ENCODE measurements at regions not wholly inside any gene's neighbourhood (a gene's known extent, or its start where the extent isn't known, plus 50 kb on each side); places are given as distances from the start of the nearest gene placed in this dataset.

GRCh38 chr6:105804000-105804399, 282.1 kb upstream of the PRDM1 start:
- Histone ChIP-seq H3K27ac (no peak overlapping the region), H3K27me3 (no peaks in the 10 kb centered on the region), H3K4me3 (no peak overlapping the region), H3K4me1 (peaks cover 0 to 9% (median 0%) of the 10 kb centered on the region in 4 donors), H3K36me3 (no peaks in the 10 kb centered on the region), H3K9me3 (peaks cover 0 to 3% (median 0%) of the 10 kb centered on the region in 4 donors)
- DNase-seq (ENCODE audit: low spot score in 2 of 2), result no peak
- TF ChIP-seq POLR2A (IDR thresholded peaks at IDR 0.05) (no peak), CTCF (IDR thresholded peaks at IDR 0.05) (no peak), EP300 (IDR thresholded peaks at IDR 0.05) (no peak)
- 63 to 82% methylated on average over 1 of the region's 1 CpG for WGBS, 2 donors

GRCh38 chr6:105803442-105803841, 282.7 kb upstream of the PRDM1 start:
- Histone ChIP-seq H3K9me3 (peaks cover 0 to 3% (median 0%) of the 10 kb centered on the region in 4 donors), H3K4me3 (no peak overlapping the region), H3K4me1 (peaks cover 0 to 14% (median 2%) of the 10 kb centered on the region in 4 donors), H3K36me3 (no peaks in the 10 kb centered on the region), H3K27me3 (no peaks in the 10 kb centered on the region), H3K27ac (no peak overlapping the region)
- 85 to 88% methylated on average over 2 of the region's 2 CpGs for WGBS, 2 donors
- TF ChIP-seq POLR2A (IDR thresholded peaks at IDR 0.05), result no peak
- no peak for TF ChIP-seq CTCF (IDR thresholded peaks at IDR 0.05)
- no peak for TF ChIP-seq EP300 (IDR thresholded peaks at IDR 0.05)
- no peak for DNase-seq (ENCODE audit: low spot score in 2 of 2)

GRCh38 chr6:105802703-105803102, 283.4 kb upstream of the PRDM1 start:
- H3K27ac ChIP-seq, result no peak overlapping the region
- DNase-seq (ENCODE audit: low spot score in 2 of 2), result no peak
- no peaks in the 10 kb centered on the region for H3K36me3 ChIP-seq
- WGBS, 2 donors, result 86 to 89% methylated on average over 3 of the region's 3 CpGs
- TF ChIP-seq EP300 (IDR thresholded peaks at IDR 0.05) (no peak), POLR2A (IDR thresholded peaks at IDR 0.05) (no peak), CTCF (IDR thresholded peaks at IDR 0.05) (no peak)
- H3K4me3 ChIP-seq, result no peak overlapping the region
- H3K4me1 ChIP-seq, result peaks cover 0 to 22% (median 5%) of the 10 kb centered on the region in 4 donors
- peaks cover 0 to 3% (median 0%) of the 10 kb centered on the region in 4 donors for H3K9me3 ChIP-seq
- H3K27me3 ChIP-seq, result no peaks in the 10 kb centered on the region

- WGBS, 2 donors, result 85 to 89% methylated on average over 2 of the region's 2 CpGs
Measured at GRCh38 chr6:105800871-105801270, 285.3 kb upstream of the PRDM1 start.

GRCh38 chr6:105800398-105800797, 285.7 kb upstream of the PRDM1 start:
- no peak for TF ChIP-seq EP300 (IDR thresholded peaks at IDR 0.05)
- no peak for TF ChIP-seq CTCF (IDR thresholded peaks at IDR 0.05)
- no peak for TF ChIP-seq POLR2A (IDR thresholded peaks at IDR 0.05)
- WGBS, 2 donors, result 91 to 94% methylated on average over 2 of the region's 2 CpGs
- no peak overlapping the region for H3K4me3 ChIP-seq

More at GRCh38 chr6:105800871-105801270, 285.3 kb upstream of the PRDM1 start:
- Histone ChIP-seq H3K27me3 (no peaks in the 10 kb centered on the region), H3K36me3 (no peaks in the 10 kb centered on the region), H3K4me1 (peaks cover 0 to 24% (median 6%) of the 10 kb centered on the region in 4 donors), H3K9me3 (peaks cover 0 to 3% (median 0%) of the 10 kb centered on the region in 4 donors), H3K4me3 (no peak overlapping the region), H3K27ac (no peak overlapping the region)
- no peak for TF ChIP-seq CTCF (IDR thresholded peaks at IDR 0.05)
- no peak for TF ChIP-seq POLR2A (IDR thresholded peaks at IDR 0.05)
- TF ChIP-seq EP300 (IDR thresholded peaks at IDR 0.05), result no peak
- no peak for DNase-seq (ENCODE audit: low spot score in 2 of 2)

More at GRCh38 chr6:105800398-105800797, 285.7 kb upstream of the PRDM1 start:
- DNase-seq (ENCODE audit: low spot score in 2 of 2), result no peak
- Histone ChIP-seq H3K36me3 (no peaks in the 10 kb centered on the region), H3K9me3 (peaks cover 0 to 3% (median 0%) of the 10 kb centered on the region in 4 donors), H3K4me1 (peaks cover 0 to 24% (median 6%) of the 10 kb centered on the region in 4 donors), H3K27ac (no peak overlapping the region), H3K27me3 (no peaks in the 10 kb centered on the region)
